Spinal cord (tissue), 9 donors: ENCODE measurements at regions not wholly inside any gene's neighbourhood (a gene's known extent, or its start where the extent isn't known, plus 50 kb on each side); places are given as distances from the start of the nearest gene placed in this dataset.

Experiments
- DNase-seq, 6 donors: peaks; one replicate each; pipeline versions ENCODE4 v3.0.0 to v3.0.0-alpha.2; 2013 to 2015; ENCODE audit warnings: low spot score in 6 of 6, low read depth in 4 of 6
- H3K27ac ChIP-seq: one replicate; pipeline ENCODE4 v1.5.1; 2013; ENCODE audit warnings: low read depth, low read length, control low read depth
- H3K27me3 ChIP-seq: one replicate; pipeline ENCODE4 v1.6.1; 2013; ENCODE audit warnings: low read length; ENCODE audit not compliant: control insufficient read depth, insufficient read depth
- H3K36me3 ChIP-seq: one replicate; pipeline ENCODE4 v1.6.1; 2013; ENCODE audit warnings: low read length; ENCODE audit not compliant: control insufficient read depth, insufficient read depth
- H3K4me1 ChIP-seq: one replicate; pipeline ENCODE4 v1.6.1; 2013; ENCODE audit warnings: low read length; ENCODE audit not compliant: control insufficient read depth, insufficient read depth
- H3K4me3 ChIP-seq: one replicate; pipeline ENCODE4 v1.5.1; 2013; ENCODE audit warnings: low read depth, low read length, control low read depth
- H3K9me3 ChIP-seq: one replicate; pipeline ENCODE4 v1.6.1; 2013; ENCODE audit warnings: low read length; ENCODE audit not compliant: control insufficient read depth, insufficient read depth
- WGBS: methylation state at CpG from one replicate; pipeline ENCODE4 v1.1.5; 2013; ENCODE audit warnings: missing lambda C conversion rate; ENCODE audit not compliant: insufficient coverage; 5-methylcytosine and 5-hydroxymethylcytosine counted together
- donor health status: healthy.

- WGBS: 18% methylated on average over 18 of the region's 19 CpGs
- no peak overlapping the region for H3K4me3 ChIP-seq
- H3K9me3 ChIP-seq: no peaks in the 10 kb centered on the region
- H3K27me3 ChIP-seq: peaks cover 21% of the 10 kb centered on the region
- peaks cover 32% of the 10 kb centered on the region for H3K4me1 ChIP-seq
- no peaks in the 10 kb centered on the region for H3K36me3 ChIP-seq
- peak overlapping the region; percentile 76 for H3K27ac ChIP-seq
- DNase-seq: peak in 4 of 6 donors; percentile 38 to 86 (median 70)
These were observed 367.0 kb downstream of the BCOR start for GRCh38 chrX:39730662-39731329.

- H3K9me3 ChIP-seq: no peaks in the 10 kb centered on the region
- H3K27me3 ChIP-seq: peaks cover 21% of the 10 kb centered on the region
- no peak for DNase-seq
- peaks cover 32% of the 10 kb centered on the region for H3K4me1 ChIP-seq
- no peak overlapping the region for H3K4me3 ChIP-seq
- peak overlapping the region; percentile 76 for H3K27ac ChIP-seq
- H3K36me3 ChIP-seq: no peaks in the 10 kb centered on the region
- WGBS: 40% methylated on average over 6 of the region's 6 CpGs
These were observed 366.5 kb downstream of the BCOR start for GRCh38 chrX:39731330-39731667.

GRCh38 chrX:39731735-39732134, 366.0 kb downstream of the BCOR start:
- Histone ChIP-seq H3K4me1 (peaks cover 36% of the 10 kb centered on the region), H3K27ac (peak overlapping the region; percentile 76), H3K27me3 (peaks cover 22% of the 10 kb centered on the region), H3K4me3 (no peak overlapping the region), H3K36me3 (no peaks in the 10 kb centered on the region), H3K9me3 (no peaks in the 10 kb centered on the region)
- 60% methylated on average over 4 of the region's 4 CpGs for WGBS
- DNase-seq: no peak

GRCh38 chrX:39733745-39734144, 364.0 kb downstream of the BCOR start:
- Histone ChIP-seq H3K4me1 (peaks cover 36% of the 10 kb centered on the region), H3K4me3 (no peak overlapping the region), H3K9me3 (no peaks in the 10 kb centered on the region), H3K36me3 (no peaks in the 10 kb centered on the region), H3K27me3 (peaks cover 16% of the 10 kb centered on the region), H3K27ac (no peak overlapping the region)
- DNase-seq: no peak
- no CpG with 5 or more reads among the region's 1 CpG for WGBS

GRCh38 chrX:39734174-39734776, 363.5 kb downstream of the BCOR start:
- Histone ChIP-seq H3K27ac (no peak overlapping the region), H3K27me3 (peaks cover 16% of the 10 kb centered on the region), H3K4me1 (peaks cover 36% of the 10 kb centered on the region), H3K9me3 (no peaks in the 10 kb centered on the region), H3K4me3 (no peak overlapping the region), H3K36me3 (no peaks in the 10 kb centered on the region)
- no peak for DNase-seq
- no CpG with 5 or more reads among the region's 2 CpGs for WGBS

- Histone ChIP-seq H3K4me3 (no peak overlapping the region), H3K27me3 (peaks cover 13% of the 10 kb centered on the region), H3K27ac (no peak overlapping the region), H3K9me3 (no peaks in the 10 kb centered on the region), H3K36me3 (no peaks in the 10 kb centered on the region), H3K4me1 (peaks cover 16% of the 10 kb centered on the region)
- WGBS: 76% methylated on average over 20 of the region's 22 CpGs
- peak in 2 of 6 donors; percentile 44 to 62 for DNase-seq
These were observed 361.2 kb downstream of the BCOR start for GRCh38 chrX:39736216-39737211.

GRCh38 chrX:39739585-39739984, 358.2 kb downstream of the BCOR start:
- WGBS: 74% methylated on average over 5 of the region's 7 CpGs
- Histone ChIP-seq H3K4me3 (no peak overlapping the region), H3K4me1 (peaks cover 14% of the 10 kb centered on the region), H3K27ac (no peak overlapping the region), H3K27me3 (peaks cover 14% of the 10 kb centered on the region), H3K36me3 (no peaks in the 10 kb centered on the region), H3K9me3 (no peaks in the 10 kb centered on the region)
- no peak for DNase-seq

- no peak overlapping the region for H3K27ac ChIP-seq
- DNase-seq: no peak
- WGBS: 58% methylated on average over 5 of the region's 5 CpGs
- H3K36me3 ChIP-seq: no peaks in the 10 kb centered on the region
- H3K9me3 ChIP-seq: no peaks in the 10 kb centered on the region
- no peak overlapping the region for H3K4me3 ChIP-seq
- H3K27me3 ChIP-seq: peaks cover 10% of the 10 kb centered on the region
- peaks cover 14% of the 10 kb centered on the region for H3K4me1 ChIP-seq
These were observed 357.7 kb downstream of the BCOR start for GRCh38 chrX:39740078-39740477.

- Histone ChIP-seq H3K4me1 (no peaks in the 10 kb centered on the region), H3K27ac (no peak overlapping the region), H3K36me3 (no peaks in the 10 kb centered on the region), H3K4me3 (no peak overlapping the region), H3K9me3 (no peaks in the 10 kb centered on the region), H3K27me3 (peaks cover 10% of the 10 kb centered on the region)
- WGBS: 92% methylated on average over 3 of the region's 3 CpGs
- DNase-seq: no peak
These were observed 355.9 kb downstream of the BCOR start for GRCh38 chrX:39741904-39742303.
